NCI-H1436 (cell line): ENCODE measurements at regions not wholly inside any gene's neighbourhood (a gene's known extent, or its start where the extent isn't known, plus 50 kb on each side); places are given as distances from the start of the nearest gene placed in this dataset.

Source experiments
- DNase-seq: peaks from one replicate; lab custom pipeline; 2025; lab: John Stamatoyannopoulos, UW

- DNase-seq, result no peak
These were observed 216.8 kb upstream of the RPL38 start for GRCh38 chr17:73986641-73987177.

- DNase-seq, result no peak
These were observed 216.1 kb upstream of the RPL38 start for GRCh38 chr17:73987395-73987794.

GRCh38 chr17:73987845-73988509 lies 215.5 kb upstream of the RPL38 start:
- no peak for DNase-seq

- DNase-seq, result no peak
These were observed 213.8 kb upstream of the RPL38 start for GRCh38 chr17:73989671-73990070.

GRCh38 chr17:73990290-73990689 lies 213.2 kb upstream of the RPL38 start:
- no peak for DNase-seq

- DNase-seq, result peak; percentile 75
These were observed 212.2 kb upstream of the RPL38 start for GRCh38 chr17:73991260-73991659.

GRCh38 chr17:73994946-73995345 lies 208.5 kb upstream of the RPL38 start:
- no peak for DNase-seq

- no peak for DNase-seq
These were observed 206.4 kb upstream of the RPL38 start for GRCh38 chr17:73997059-73997458.

GRCh38 chr17:73998249-73998648 lies 205.2 kb upstream of the RPL38 start:
- no peak for DNase-seq

- peak; percentile 82 for DNase-seq
These were observed 204.5 kb upstream of the RPL38 start for GRCh38 chr17:73998653-73999645.

GRCh38 chr17:74001145-74001544 lies 202.3 kb upstream of the RPL38 start:
- DNase-seq, result no peak

- DNase-seq, result no peak
These were observed 201.2 kb upstream of the RPL38 start for GRCh38 chr17:74002241-74002640.

- no peak for DNase-seq
These were observed 199.4 kb upstream of the RPL38 start for GRCh38 chr17:74004056-74004455.

- DNase-seq, result no peak
These were observed 197.7 kb upstream of the RPL38 start for GRCh38 chr17:74005790-74006189.

GRCh38 chr17:74006371-74006770 lies 197.1 kb upstream of the RPL38 start:
- no peak for DNase-seq

GRCh38 chr17:74008196-74008595 lies 195.3 kb upstream of the RPL38 start:
- peak; percentile 69 for DNase-seq

- peak; percentile 64 for DNase-seq
These were observed 194.3 kb upstream of the RPL38 start for GRCh38 chr17:74009056-74009625.

- DNase-seq, result no peak
These were observed 192.6 kb upstream of the RPL38 start for GRCh38 chr17:74010903-74011302.

- DNase-seq, result peak; percentile 83
These were observed 191.5 kb upstream of the RPL38 start for GRCh38 chr17:74011966-74012365.

GRCh38 chr17:74012465-74012864 lies 191.0 kb upstream of the RPL38 start:
- DNase-seq, result no peak

GRCh38 chr17:74015316-74015715 lies 188.2 kb upstream of the RPL38 start:
- DNase-seq, result no peak

GRCh38 chr17:74015990-74016389 lies 187.5 kb upstream of the RPL38 start:
- no peak for DNase-seq

GRCh38 chr17:74016461-74016860 lies 187.0 kb upstream of the RPL38 start:
- no peak for DNase-seq
